ENCODE measurements at regions not wholly inside any gene's neighbourhood (a gene's known extent, or its start where the extent isn't known, plus 50 kb on each side); places are given as distances from the start of the nearest gene placed in this dataset.
"Not testable (repeated sequence)": the region's sequence is repeated elsewhere in the genome, so short reads cannot be mapped to it uniquely, and the experiment has no call there.

DNA sequence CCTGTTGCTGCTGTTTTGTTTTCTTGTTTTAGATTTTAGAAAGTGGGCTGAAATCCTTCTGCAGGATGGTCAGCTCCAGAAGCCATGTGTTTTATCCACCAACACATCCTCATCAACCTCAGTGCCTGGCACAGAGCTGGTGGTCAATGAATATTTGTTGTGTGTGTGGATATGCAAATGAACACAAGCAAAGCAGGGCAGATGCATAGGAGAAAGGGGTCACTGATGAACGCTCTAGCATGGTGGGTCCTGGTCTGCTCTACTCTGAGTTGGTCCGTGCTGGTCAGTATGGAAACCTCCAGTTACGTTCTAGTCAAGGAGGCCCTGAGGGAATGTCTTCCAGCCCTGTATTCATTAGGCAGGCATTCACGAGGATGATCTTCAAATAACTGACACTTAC is 682.5 kb downstream of the QKI start:
- DNase-seq: no peak

DNA sequence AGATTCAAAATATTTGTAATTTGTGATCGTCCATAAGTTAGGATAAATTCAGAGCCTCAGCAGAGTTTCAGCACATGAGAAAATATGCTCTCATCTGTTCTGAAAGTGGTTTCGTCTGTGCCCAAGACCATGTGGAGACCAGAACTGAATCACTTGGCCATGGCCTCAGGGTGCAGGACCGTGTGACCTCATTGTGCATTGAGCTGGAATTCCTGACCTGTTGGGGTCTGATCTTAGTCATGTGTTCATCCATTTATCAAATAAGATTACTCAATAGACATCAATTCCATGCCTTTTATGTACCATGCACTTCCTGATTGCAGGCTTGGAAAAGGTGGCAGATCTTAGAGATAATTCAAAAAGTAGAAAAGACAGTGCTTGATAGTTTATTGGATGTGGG is 680.5 kb downstream of the QKI start:
- no peak for DNase-seq

DNA sequence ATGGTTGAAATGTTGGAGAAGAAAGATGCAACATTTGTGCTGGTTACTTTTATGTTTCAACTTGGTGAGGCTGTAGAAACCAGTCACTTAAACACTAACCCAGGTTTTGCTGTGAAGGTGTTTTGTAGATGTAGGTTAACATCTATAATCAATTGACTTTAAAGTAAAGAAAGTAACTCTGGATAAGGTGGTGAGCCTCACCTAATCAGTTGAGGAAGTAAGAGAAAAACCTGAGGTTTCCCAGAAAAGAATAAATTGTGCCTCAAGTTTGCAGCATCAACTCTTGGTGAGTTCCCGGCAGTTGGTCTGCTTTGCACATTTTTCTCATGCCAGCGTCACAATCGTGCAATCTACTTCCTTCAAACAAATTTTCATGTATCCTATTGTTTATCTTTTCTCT is 673.4 kb downstream of the QKI start:
- no peak for DNase-seq

DNA sequence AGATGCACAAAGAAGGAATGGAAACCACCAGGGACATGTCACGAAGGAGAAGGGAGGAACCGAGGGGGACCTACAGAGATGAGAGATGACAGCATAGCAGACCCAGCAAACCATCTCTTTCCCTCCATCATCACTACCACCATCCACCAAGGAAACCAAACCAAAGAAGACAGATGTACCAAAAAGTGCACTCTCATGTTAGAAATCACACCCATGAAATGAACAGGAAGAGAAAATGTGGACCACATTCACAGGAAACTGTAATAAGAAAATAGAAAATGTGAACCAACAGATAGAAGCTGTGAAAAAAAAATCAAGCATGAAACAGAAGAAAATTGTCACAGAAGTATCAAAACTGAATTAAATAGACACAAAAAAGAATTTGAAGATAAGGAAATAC is 672.7 kb downstream of the QKI start:
- no peak for DNase-seq

DNA sequence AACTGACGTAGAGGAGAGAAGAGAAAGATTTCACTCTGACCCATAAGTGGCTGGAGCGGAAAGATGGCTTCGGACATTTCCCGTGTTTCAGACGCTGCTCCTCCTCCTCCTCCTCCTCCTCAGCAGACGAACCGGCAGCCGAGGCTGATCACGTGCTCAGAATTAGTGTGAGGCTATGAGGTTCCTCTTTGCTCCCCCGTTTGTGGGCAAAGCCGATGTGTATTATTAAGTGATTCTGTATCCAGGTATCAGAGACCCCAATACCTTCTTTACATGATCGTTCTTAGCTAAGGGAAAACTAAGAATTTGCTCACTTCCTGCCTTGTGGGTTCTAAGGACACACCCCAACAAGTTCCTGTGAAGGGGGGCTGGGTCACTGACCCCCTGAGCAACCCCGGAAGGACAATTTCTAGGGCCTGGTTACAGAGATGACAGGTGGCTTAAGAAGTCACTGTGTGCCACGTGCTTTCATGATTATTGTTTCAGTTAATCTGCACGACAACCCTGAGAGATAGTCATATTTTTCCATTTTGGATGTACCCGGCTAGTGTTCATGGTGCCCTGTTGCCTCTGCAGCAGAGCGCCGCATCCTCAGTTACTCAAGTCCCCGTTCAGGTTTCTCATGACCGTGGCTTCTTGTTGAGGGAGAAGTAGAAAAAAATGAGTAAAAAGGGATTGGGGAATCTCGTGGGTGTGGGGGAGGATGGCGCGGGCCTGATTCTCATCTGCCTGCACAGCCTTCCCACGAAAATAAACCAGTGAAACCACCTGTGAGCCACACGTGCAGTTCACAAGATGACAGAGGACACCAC is 671.8 kb downstream of the QKI start:
- no peak for DNase-seq

DNA sequence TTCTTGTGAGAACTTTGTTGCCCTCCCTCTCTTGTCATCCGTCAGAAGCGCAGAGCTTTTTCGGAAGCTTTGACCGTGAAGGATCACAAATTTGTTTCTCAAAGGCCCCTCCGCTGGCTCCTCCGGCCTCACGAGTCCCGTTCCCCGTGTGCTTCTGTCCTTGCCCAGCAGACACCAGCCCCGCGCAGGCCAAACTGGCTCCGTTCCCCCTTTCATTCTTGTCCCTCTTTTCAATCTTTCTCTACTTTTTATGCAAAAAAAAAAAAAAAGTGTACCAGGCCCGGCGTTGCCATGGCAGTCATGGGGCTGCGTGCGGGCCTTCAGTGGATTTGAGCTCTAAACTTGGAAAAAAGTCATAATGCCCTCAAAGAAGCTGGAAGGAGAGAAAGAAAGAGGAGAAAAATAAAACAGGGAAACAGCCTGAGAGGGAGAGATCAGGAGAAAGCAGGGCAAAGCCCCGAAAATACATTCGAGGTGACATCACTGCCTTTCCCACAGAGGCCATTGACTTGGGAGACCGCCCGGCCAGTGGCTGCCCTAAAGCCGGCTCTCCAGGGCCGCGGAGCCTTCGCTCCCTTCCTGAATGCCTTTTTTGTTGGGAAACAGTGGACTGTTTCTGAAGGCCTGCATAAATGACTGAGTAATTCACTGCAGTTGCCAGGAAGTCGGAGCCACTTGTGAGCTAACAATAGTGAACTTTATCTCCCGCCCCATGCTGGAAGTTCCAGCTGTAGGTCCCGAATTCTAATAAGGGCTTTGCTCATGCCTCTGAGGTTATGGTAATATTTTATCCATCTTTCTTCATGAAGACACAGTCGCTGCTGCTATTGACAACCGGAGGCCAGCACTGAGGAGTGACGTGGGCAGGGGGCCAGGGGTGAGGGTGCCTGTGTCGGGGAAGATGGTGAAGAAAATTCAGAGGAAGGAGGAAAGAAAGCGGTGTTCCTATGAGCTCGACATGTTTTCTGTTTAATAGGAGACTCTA is 670.9 kb downstream of the QKI start:
- no peak for DNase-seq

DNA sequence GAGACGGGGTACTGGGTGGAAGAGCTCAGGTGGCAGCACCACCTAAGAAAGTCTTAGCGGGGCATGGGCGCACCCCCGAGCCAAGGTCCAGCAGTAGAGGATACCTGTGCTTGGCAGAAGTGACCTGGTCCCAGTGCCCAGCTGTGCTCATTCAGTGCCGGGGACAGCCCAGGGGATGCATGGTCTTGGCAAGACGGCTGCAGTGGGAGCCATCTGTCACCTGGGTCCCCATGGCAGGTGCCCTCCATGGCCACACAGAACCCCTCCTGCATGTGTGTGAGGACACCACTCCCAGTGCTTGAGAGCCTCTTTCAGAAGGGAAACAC is 664.7 kb downstream of the QKI start:
- no peak for DNase-seq

DNA sequence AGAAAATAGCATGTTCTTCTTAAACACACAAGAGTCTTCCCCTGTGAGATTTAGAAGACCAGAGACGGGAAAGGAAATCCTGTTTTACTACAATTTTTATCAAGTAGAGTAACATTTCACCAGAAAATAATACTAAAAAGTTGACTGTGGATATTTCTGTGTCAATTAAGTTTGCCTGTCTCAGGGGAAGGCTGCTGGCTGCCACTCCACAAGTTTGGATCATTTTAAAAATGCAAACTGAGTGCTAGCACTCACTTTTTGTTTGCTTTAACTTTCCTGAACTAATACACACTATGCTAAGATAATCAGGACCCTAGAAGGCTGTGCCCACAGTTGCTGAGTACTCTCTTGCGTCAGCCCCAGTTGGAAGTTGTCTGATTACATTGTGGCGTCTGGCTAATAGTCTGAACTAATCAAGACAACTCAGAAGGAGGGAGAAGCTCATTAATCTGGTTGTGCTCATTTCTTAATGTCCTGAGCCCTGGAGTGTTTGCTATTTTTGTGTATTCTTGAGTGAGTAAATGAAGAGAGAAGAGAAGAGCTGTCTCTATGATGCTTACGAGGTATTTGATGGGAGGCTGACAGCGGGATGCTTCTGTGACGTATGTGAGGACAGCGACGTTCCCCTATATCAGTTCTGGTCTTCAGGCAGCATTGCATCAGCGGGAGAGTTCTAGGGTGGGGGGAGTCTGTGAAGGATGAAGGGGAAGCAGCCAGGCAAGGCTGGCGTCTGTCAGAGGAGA is 664.2 kb downstream of the QKI start:
- no peak for DNase-seq

DNA sequence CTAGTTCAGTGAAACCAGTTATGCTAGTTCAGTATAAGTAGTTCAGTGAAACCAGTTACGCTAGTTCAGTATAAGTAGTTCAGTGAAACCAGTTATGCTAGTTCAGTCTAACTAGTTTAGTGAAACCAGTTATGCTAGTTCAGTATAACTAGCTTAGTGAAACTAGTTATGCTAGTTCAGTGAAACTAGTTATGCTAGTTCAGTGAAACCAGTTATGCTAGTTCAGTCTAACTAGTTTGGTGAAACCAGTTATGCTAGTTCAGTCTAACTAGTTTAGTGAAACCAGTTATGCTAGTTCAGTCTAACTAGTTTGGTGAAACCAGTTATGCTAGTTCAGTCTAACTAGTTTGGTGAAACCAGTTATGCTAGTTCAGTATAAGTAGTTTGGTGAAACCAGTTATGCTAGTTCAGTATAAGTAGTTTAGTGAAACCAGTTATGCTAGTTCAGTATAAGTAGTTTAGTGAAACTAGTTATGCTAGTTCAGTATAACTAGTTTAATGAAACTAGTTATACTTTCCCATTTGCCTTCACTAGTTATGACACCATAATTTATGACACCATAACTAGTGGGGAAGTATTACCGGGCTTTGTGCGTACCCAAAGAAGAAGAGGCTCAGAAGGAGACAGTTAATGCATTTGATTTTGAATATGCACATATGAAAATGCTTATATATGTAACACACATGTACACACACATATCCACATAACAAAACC is 662.5 kb downstream of the QKI start:
- not testable (repeated sequence) for DNase-seq

DNA sequence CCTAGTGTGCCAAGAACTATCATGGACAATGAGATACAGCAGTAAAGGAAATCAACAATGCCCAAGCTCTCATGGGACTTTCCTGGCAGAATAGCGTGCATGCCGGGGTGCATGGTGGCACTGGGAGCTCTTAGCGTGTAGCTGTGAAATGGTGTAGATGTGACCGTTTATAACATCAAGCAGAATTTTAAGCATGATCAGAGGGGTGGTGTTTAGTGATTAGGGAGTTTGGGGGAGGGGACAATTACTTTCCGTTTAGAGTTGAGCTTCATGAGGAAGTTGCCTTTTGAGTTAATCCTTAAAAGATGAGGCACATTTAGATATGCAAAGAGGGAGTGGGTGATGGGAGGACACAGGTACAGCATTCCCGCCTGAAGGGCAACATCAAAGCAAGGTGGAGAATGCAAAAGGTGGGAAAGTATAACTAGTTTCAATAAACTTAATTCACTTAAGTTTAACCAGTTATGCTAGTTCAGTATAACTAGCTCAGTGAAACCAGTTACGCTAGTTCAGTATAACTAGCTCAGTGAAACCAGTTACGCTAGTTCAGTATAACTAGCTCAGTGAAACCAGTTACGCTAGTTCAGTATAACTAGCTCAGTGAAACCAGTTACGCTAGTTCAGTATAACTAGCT is 661.6 kb downstream of the QKI start:
- DNase-seq: no peak

DNA sequence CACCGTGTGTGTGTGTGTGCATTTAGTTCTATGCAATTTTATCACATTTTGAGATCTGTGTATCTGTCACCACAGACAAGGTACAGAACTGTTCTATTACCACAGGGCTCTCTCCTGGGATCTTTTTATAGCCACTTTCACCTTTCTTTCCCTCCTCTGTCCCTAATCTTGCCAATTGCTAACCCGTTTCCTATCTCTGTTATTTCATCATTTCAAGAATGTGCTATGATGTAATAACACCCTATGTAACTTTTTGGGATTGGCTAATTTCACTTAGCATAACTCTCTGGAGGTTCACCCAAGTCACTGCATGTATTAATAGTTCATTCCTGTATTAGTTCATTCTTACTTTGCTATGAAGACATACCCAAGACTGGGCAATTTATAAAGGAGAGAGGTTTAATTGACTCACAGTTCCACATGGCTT is 657.7 kb downstream of the QKI start:
- no peak for DNase-seq

DNA sequence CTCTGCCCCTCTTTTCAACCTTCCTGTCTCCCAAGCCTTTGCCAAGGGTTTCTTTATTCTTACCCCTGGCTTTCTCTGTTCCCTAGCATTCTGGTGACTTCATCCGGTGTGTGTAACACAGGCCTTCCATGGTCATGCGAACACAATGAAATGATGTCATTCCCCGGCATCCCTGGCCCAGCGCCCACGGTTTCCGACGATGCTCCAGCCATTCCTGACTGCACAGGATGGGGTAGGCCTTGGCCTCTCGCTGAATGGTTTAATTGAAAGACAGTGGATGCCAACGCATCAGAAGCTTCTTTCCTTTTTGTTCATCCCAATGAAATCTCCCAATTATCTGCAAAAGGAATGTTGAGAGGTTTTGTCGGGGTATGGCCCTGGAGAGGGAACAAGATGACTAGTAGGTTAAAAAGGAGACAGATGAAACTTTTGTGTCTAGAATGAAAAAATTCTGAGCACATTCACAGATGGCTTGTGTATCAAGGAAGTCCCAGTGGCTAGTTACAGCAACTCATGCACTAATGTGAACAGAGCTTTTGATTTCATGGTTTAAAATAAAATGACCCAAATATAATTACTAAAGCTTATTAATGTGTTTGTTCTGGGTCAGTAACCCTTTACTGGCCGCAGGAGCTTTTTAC is 655.0 kb downstream of the QKI start:
- DNase-seq: no peak

DNA sequence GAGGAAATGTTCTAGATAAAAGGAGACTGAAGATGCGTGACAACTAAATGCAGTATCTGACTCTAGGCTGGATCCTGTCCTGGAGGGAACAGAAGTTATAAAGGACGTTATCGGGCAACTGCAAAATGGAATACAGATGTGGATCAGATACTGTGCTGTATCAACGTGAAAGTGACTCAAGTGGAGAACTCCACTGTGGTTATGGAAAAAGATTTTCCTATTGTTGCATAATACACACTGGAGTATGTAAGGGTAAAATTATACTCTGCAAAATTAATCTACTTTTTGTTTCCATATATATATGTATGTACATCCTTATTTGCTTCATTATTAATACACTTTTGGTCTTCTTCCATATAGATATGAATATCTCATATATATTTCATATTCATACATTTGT is 654.0 kb downstream of the QKI start:
- no peak for DNase-seq

DNA sequence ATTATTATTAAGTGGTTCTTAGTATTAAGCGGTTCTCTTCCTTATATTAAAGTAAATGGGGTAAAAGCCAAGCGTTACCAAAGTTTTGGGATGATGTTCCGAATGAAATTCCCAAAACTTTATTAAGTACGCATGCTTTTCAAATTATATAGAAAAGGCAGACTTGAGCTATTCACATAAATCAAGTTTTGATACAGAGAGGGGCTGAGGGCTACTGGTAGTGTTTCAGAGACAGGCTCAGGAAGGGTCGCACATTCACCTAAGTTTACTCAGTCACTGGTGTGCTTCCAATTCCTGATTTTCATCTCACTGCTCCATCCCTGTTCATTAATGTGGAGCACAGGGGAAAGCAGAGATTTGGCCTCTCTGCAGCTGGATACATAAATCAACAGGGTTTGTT is 652.2 kb downstream of the QKI start:
- no peak for DNase-seq

DNA sequence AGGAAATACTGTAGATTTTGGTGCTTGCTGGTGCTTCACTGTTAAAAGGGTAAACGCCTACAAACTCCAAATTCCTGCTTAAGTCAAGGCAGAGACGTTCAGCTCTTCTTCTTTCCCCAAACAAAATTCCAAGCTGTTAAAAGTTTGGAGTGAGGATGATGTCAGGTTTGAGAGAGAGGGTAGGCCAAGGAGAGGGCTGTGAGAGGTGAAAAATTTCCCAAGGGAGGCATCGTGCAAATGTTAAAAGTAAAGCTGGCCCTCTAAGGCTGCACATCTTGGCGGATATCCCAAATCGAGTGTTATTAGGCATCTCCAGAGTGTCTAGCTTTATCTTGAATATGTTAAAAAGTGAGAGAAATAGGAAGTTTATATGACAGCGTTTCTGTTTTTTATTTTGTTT is 651.8 kb downstream of the QKI start:
- DNase-seq: no peak

DNA sequence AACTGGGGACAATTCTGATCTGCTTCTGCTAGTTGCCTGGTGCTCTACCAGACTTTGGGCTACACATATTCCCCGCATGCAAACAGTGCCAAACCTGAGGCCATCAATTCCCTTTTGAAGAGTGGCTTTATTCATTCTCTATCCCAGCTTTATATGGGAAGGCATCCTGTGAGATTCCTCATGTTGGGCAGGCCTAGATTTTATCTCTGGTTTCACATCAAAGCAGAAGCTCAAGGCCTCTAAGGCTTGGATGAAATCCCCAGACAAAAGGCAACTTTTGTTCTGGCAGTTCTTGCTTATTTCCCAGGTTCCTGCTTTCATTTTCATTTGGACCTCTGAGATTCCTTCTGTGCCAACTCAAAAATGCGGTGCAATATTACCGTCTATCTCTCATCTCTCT is 648.8 kb downstream of the QKI start:
- DNase-seq: no peak

DNA sequence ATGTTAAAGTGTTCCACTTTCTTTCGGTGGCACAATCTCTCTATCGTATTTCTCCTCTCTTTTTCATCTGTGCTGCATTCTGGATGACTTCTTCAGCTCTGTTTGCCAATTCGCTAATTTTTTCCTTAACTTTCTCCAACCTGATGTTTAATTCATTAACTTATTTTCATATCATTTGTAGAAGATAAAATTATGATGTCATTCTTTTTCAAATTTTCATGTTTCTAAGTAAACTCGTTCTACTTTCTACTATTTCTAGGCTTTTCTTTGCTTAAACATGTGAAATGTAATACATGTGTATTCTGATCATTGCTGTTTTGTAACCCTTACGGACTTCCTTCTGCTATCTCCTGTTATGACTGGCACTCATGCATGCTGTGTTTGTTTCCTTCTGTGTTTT is 648.4 kb downstream of the QKI start:
- DNase-seq: no peak

DNA sequence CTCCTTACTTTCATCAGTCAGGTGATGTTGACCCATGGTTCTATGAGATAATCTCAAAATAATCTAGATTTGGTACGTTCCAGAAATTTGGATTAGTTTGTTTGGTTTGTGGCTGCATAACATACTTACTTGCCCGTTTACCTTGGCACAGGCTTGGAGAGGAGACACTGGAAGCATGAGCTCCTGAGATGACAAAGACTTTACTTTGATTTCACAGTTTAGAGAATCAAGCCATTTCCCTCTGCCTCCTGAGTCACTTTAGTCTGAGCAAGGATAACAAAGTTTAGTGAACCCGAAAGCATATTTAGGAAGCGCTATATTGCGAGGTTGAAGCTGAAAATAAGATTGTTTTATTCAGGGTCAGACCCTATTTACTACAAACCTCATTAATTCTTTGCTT is 643.4 kb downstream of the QKI start:
- no peak for DNase-seq

DNA sequence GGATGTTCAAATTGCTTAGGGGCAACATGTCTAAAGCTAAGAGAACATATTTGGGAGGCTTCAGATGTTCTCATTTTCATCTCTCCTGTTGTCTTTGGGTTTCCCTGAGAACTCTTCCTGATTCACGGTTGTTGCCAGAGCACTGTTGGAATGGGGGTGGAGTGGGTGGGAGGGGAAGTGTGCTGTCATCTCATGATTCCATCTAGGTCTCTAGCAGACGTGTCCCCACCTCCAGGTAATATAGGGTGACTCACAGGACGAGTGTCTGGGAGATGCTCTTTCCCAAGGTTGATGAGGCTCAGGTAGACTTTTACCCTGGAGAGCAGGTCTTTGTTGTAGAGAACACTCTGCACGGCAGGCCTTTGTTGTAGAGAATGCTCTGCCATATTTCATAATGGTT is 636.9 kb downstream of the QKI start:
- DNase-seq: no peak

DNA sequence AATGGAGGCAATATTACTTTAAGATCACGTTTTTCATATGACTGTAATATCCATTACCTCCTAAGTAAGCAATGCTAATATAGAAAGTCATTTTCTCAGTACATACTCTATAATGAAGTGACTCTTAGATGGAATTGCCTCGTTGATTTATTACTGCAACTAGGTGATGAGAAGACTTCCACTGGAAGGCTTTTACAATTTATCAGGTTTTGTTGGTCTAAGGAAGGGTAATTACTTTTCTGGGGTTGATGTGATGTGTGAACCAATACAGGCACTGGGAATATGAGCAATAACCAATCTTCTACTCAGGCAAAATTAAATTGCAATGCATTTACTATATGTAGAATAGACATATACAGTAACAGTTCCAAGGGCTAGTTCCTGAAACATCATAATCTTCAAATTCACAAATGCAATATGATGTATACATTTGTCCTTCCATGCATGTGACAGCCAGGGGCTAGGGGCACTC is 635.0 kb downstream of the QKI start:
- no peak for DNase-seq

DNA sequence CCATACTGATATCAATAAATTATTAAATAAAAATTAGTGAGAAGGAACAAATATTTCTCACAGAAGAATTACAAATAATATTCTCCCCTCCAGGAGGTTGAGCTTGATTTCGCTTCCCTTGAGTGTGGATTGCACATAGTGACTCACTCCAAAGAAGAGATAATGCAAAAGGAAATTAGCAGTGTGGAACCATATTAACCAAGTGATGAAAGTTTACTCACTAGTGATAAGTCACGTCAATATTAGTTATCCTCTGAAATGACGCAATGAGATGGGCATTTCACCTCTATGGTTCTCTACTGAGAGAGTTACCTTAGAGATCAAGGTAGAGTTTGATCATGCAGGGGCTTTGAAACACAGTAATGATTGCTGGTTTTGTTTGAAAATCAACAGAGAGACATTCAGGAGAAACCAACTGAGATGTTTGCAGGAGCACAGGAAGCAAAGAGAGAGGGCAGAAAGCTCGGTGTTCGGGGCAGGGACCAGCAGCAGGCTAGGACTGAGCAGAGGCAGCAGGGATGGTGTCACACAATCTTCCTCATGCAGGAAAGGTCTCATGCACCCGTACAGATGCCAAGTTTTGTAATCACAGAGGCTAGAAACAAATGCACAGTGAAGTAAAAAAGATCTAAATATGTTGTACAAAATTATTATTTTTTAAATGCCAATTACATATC is 634.5 kb downstream of the QKI start:
- no peak for DNase-seq
